Muscle layer of duodenum (tissue), 2 donors: ENCODE measurements at regions not wholly inside any gene's neighbourhood (a gene's known extent, or its start where the extent isn't known, plus 50 kb on each side); places are given as distances from the start of the nearest gene placed in this dataset.
"Not testable (repeated sequence)": the region's sequence is repeated elsewhere in the genome, so short reads cannot be mapped to it uniquely, and the experiment has no call there.

Experiments
- H3K27ac ChIP-seq: one replicate; pipeline ENCODE4 v1.7.0; 2013; ENCODE audit warnings: mild to moderate bottlenecking, low read length
- H3K27me3 ChIP-seq: one replicate; pipeline ENCODE4 v1.7.0; 2013; ENCODE audit warnings: low read depth, mild to moderate bottlenecking, control low read depth, low read length
- H3K36me3 ChIP-seq, 2 donors: one replicate each; pipeline ENCODE4 v1.7.0; 2013; ENCODE audit warnings: low read length in 2 of 2, control low read depth in 1 of 2, mild to moderate bottlenecking in 1 of 2; ENCODE audit not compliant: insufficient read depth in 2 of 2, control insufficient read depth in 1 of 2
- H3K4me1 ChIP-seq, 2 donors: one replicate each; pipeline ENCODE4 v1.7.0; 2013; ENCODE audit warnings: low read length in 2 of 2, mild to moderate bottlenecking in 2 of 2, control low read depth in 1 of 2, moderate library complexity in 1 of 2; ENCODE audit not compliant: insufficient read depth in 2 of 2, control insufficient read depth in 1 of 2
- H3K4me3 ChIP-seq, 2 donors: one replicate each; pipeline ENCODE4 v1.7.0; 2013; ENCODE audit warnings: low read length in 2 of 2, low read depth in 1 of 2, mild to moderate bottlenecking in 1 of 2
- H3K9me3 ChIP-seq, 2 donors: one replicate each; pipeline ENCODE4 v1.7.0; 2013; ENCODE audit warnings: low read length in 2 of 2, control low read depth in 1 of 2, mild to moderate bottlenecking in 1 of 2; ENCODE audit not compliant: control insufficient read depth in 1 of 2
- donor health status: healthy.

- H3K4me3 ChIP-seq = no peak overlapping the region
- H3K36me3 ChIP-seq = no peaks in the 10 kb centered on the region
- no peaks in the 10 kb centered on the region for H3K27me3 ChIP-seq
- H3K27ac ChIP-seq = no peak overlapping the region
- H3K4me1 ChIP-seq = no peaks in the 10 kb centered on the region
- H3K9me3 ChIP-seq = peaks cover 0 to 7% of the 10 kb centered on the region in 2 donors
Observed at GRCh38 chr10:53487019-53487983, 714.7 kb upstream of the MBL2 start.

GRCh38 chr10:53485422-53485821 is 712.8 kb upstream of the MBL2 start:
- not testable (repeated sequence) for H3K27me3 ChIP-seq, H3K27ac ChIP-seq, H3K9me3 ChIP-seq, H3K36me3 ChIP-seq, H3K4me3 ChIP-seq, H3K4me1 ChIP-seq

DNA sequence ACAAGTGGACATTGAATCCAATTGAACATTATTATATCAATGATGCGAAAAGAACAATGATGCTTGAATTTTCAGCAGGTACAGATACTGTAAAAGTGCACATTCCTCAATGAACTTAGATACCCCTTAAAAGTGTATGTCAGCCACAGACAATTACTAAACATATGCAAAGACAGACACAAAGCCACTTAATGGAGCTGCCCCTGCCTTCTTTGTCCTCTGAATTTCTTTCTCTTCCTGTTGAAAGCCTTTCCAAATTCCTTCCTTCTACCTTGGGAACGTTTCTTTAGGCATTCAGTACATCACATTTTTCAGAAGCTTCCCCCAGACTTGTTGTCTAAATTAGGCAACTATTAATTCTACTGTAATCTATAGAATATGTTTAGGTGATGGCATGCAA is 706.8 kb upstream of the MBL2 start:
- no peaks in the 10 kb centered on the region for H3K27me3 ChIP-seq
- no peaks in the 10 kb centered on the region for H3K4me1 ChIP-seq
- H3K9me3 ChIP-seq = no peaks in the 10 kb centered on the region
- no peaks in the 10 kb centered on the region for H3K36me3 ChIP-seq
- no peak overlapping the region for H3K27ac ChIP-seq
- no peak overlapping the region for H3K4me3 ChIP-seq

DNA sequence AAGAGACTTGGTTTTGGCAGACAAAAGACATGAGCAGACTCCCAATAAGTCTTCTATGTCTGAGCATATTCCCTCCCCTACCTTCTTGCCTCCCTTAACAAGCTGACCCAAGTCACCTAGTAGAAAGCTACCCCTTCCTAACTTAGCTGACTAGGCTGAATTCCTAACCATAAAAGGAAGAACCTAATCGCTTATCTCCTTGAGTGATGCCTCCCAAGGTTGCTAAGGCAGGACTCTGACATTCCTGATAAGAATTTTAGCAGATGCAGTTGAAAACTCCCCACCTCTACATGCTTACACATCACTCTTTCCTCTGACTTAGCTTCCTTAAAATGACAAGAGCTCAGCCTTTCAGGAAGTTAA is 704.7 kb upstream of the MBL2 start:
- Histone ChIP-seq H3K4me1 (no peaks in the 10 kb centered on the region), H3K27me3 (no peaks in the 10 kb centered on the region)

GRCh38 chr10:53476650-53477312 is 704.2 kb upstream of the MBL2 start:
- no peak overlapping the region for H3K27ac ChIP-seq
- H3K4me3 ChIP-seq = no peak overlapping the region
- no peaks in the 10 kb centered on the region for H3K4me1 ChIP-seq
- H3K9me3 ChIP-seq = no peaks in the 10 kb centered on the region
- H3K36me3 ChIP-seq = no peaks in the 10 kb centered on the region
- H3K27me3 ChIP-seq = no peaks in the 10 kb centered on the region

More for the DNA sequence above, 704.7 kb upstream of the MBL2 start:
- H3K36me3 ChIP-seq = no peaks in the 10 kb centered on the region
- no peak overlapping the region for H3K27ac ChIP-seq
- H3K4me3 ChIP-seq = no peak overlapping the region
- no peaks in the 10 kb centered on the region for H3K9me3 ChIP-seq

DNA sequence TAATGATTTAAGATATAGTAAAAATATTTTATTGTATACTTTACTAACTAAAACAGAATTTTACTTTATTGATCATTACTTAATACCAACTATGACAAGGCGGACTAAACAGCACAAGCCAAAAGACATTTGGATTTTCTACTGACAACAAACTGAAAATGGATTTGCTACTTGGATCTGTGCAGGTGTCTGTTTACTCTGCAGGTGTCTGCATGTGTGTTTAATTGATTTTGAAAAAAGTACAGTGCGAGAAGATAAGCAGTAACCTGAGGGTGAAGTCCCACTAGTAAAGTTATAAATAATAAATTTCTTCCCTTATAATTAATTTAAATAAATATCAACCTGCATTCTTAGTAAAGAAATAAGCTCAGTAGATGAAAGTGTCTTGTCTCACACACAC is 696.8 kb upstream of the MBL2 start:
- no peaks in the 10 kb centered on the region for H3K4me1 ChIP-seq
- H3K36me3 ChIP-seq = no peaks in the 10 kb centered on the region
- no peak overlapping the region for H3K27ac ChIP-seq
- no peak overlapping the region for H3K4me3 ChIP-seq
- no peaks in the 10 kb centered on the region for H3K27me3 ChIP-seq
- no peaks in the 10 kb centered on the region for H3K9me3 ChIP-seq

DNA sequence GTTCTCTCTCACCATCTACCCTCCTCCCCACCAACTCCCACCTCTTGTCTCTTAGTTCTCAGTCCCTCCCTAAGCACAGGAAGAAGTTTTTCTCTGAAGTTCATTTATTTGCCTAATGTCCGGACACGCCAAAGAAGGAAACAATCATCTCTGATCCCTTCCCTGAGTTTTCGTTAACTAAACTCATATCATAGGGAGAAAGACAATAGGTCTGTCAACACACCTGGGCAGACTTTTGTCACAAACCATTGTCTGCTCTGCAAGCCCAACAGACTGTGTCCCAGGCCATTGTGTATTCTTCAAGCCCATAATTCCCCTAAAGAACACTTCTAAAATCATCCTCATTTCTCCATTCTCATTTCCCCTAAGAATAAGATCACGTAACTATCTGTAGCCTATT is 691.0 kb upstream of the MBL2 start:
- H3K4me1 ChIP-seq = no peaks in the 10 kb centered on the region
- no peaks in the 10 kb centered on the region for H3K36me3 ChIP-seq
- no peak overlapping the region for H3K27ac ChIP-seq
- no peaks in the 10 kb centered on the region for H3K9me3 ChIP-seq
- no peaks in the 10 kb centered on the region for H3K27me3 ChIP-seq
- H3K4me3 ChIP-seq = no peak overlapping the region

GRCh38 chr10:53458007-53458406 is 685.4 kb upstream of the MBL2 start:
- no peaks in the 10 kb centered on the region for H3K36me3 ChIP-seq
- no peak overlapping the region for H3K4me3 ChIP-seq
- no peaks in the 10 kb centered on the region for H3K4me1 ChIP-seq
- no peak overlapping the region for H3K27ac ChIP-seq
- H3K9me3 ChIP-seq = no peaks in the 10 kb centered on the region
- H3K27me3 ChIP-seq = no peaks in the 10 kb centered on the region

GRCh38 chr10:53453196-53453595 is 680.6 kb upstream of the MBL2 start:
- Histone ChIP-seq H3K4me3 (no peak overlapping the region), H3K36me3 (no peaks in the 10 kb centered on the region)

DNA sequence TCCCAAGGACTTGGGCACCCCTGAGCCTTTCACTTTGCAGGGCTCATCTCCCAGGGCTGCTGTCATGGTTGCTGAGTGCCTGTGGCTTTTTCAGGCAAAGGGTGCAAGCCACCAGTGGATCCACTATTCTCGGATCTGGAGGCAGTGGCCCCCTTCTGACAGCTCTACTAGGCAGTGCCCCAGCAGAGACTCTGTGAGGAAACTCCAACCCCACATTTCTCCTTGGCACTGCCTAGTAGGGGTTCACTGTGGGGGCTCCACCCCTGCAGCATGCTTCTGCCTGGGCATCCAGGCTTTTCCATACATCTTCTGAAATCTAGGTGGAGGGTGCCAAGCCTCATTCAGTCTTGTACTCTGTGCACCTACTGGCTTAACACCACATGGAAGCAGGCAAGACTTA is 675.0 kb upstream of the MBL2 start:
- no peak overlapping the region for H3K4me3 ChIP-seq
- no peak overlapping the region for H3K27ac ChIP-seq
- H3K9me3 ChIP-seq = no peaks in the 10 kb centered on the region
- no peaks in the 10 kb centered on the region for H3K27me3 ChIP-seq
- H3K4me1 ChIP-seq = no peaks in the 10 kb centered on the region
- H3K36me3 ChIP-seq = no peaks in the 10 kb centered on the region

More at GRCh38 chr10:53453196-53453595, 680.6 kb upstream of the MBL2 start:
- Histone ChIP-seq H3K4me1 (no peaks in the 10 kb centered on the region), H3K27ac (no peak overlapping the region), H3K27me3 (no peaks in the 10 kb centered on the region), H3K9me3 (no peaks in the 10 kb centered on the region)

DNA sequence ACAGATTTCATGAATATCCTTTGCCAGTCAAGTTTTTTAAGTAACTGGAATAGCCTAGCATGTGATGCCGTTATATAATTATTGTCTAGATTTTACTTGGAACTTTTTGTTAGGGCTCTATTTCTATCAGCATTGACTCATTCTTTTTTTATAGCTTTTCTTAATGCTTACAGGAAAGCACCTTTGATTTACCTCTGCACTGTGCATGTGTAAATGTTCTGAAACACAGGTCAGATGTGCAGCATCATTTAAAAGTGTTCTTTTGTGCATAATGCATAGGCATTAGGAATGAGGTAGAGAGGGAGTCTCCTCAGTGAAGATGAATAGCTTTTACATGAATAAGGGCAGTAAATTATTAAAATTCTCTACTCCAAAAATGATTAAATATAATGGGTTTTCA is 669.3 kb upstream of the MBL2 start:
- Histone ChIP-seq H3K27ac (no peak overlapping the region), H3K4me3 (no peak overlapping the region), H3K27me3 (no peaks in the 10 kb centered on the region), H3K36me3 (no peaks in the 10 kb centered on the region), H3K9me3 (no peaks in the 10 kb centered on the region), H3K4me1 (no peaks in the 10 kb centered on the region)
